HG03469 (cell line): ENCODE measurements at regions not wholly inside any gene's neighbourhood (a gene's known extent, or its start where the extent isn't known, plus 50 kb on each side); places are given as distances from the start of the nearest gene placed in this dataset.
"Not testable (repeated sequence)": the region's sequence is repeated elsewhere in the genome, so short reads cannot be mapped to it uniquely, and the experiment has no call there.

ENCODE experiments used
- ATAC-seq: cut with Tn5 transposase; IDR thresholded peaks from one replicate; pipeline ENCODE4 v1.9.1; 2021; ENCODE audit warnings: mild to moderate bottlenecking, moderate library complexity, moderate number of reproducible peaks; ENCODE audit not compliant: unreplicated experiment

DNA sequence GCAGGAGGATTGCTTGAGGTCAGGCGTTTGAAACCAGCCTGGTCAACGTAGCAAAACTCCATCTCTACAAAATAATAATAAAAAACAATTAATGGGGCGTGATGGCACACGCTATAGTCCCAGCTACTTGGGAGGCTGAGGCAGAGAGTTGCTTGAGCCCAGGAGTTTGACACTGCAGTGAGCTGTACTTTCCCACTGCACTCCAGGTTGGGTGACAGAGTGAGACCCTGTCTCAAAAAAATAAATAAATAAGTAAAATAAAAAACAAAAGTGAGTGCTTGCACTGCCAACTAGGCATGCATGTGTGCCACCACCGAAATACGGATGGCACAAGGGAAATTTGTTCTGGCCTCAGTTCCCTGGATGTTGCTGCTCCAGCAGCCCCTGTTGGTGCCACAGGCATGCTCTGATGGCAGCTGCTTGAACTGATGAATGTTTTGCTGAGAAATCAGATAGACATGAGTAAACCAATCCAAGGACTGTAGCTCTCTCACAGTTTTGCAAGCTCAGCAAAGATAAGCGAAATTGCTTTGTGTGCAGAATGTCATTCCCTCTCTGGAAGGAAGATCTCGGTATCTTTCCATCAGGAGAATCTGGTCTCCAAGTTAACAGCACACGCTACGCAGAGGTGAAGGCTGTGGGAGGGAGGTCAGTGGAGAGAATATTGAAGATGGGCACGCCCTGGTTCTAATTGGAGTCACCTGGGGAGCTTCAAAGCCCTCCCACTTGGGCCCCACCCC, 188.0 kb upstream of the SLC24A3 start:
- ATAC-seq, result no peak

DNA sequence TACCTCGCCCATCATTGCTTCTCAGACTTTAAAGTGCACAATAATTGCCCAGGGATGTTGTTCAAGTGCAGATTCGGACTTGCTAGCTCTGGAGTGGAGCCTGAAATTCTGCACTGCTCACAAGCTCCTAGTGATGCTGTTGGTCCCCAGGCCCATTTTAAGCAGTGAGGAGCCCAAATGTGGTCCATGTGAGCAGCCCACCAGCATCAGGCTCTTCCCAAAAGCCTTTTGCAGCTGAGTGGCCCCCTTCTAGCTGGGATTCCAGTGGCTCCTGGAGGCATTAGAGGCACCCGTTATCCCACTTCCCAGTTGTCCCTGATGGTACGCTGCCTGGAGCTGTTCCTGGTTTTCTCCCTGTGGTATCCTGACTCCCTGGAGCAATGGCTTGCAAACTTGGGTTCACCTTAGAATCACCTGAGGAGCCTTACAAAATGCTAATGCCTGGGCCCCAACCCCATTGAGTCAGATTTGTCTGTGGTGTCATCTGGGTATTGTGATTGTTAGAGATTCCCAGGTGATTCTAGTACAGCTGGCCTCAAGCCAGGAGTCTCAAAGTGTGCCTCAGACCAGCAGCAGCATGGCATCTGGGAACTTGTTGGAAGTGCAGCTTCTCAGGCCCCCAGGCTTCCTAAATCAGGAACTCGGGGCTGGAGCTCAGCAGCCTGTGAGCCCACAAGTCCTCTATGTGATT, 186.9 kb upstream of the SLC24A3 start:
- ATAC-seq, result peak; percentile 16

DNA sequence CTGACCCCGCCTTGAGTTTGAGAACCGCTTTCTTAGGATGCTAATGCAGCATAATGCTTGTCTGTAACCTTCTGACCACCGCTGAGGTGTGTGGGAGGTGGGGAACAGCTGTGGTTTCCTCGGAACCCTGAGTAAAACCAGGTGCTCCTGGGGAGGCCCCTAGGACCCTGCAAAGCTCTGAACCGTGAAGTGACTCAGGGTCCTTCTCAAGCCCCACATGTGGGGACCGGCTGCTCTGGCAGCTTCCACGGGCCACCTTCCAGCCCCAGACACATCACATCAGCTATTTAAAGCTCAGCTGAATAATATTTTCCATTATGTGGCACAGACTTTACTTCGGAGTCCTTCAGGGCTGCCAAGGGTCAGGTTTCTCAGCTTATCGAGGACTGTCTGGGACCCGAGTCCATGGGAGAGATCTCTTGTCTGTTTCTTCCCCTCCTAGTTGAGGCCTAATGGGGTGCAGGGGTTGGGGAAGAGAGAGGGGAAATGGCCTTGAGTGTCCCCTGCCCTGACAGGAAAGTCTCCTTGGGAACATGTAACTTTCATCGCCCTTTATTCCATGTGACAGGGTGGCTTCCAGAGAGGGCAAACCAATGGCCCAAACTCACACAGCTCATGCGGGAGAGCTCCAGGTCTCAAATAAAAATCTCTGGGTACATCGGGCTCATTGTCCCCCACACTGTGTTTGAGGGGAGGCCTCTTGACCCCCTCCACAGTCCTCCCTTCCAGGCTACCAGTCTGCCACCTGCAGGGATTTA, 186.1 kb upstream of the SLC24A3 start:
- ATAC-seq, result peak; percentile 55

DNA sequence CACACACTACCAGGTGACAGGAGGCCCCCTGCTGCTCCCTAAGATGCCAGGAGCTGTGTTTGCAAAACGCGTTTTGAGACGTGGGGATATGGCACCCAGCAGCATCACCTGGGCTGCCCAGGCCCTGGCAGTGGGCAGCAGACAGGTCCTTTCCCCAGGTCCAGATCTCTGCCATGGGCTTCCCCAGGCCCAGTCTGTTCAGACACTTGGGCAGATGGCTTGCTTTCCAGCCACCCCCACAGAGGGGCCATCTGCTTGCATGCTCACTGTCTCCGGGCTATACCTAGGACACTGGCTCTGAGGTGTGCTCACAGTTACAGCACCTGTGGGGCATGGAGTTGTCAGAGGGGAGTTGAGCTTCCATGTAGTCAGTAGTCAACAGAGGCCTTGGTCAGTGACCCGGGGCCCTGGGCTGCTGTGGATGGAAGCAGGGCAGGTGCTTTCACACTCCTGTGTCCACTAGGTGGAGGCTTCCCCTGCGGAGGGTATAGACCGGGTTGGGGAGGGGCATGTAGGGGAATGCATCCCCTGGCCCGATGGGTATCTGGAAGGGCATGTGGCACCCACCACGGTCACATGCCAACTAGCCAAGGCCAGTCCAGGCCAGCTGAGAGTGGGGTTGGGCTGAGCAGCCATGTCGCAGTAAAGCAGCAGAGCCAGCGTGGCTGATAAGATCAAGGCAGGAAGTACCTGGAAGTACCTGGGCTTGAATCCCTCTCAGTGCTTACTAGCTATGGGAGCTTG, 185.4 kb upstream of the SLC24A3 start:
- ATAC-seq, result no peak

DNA sequence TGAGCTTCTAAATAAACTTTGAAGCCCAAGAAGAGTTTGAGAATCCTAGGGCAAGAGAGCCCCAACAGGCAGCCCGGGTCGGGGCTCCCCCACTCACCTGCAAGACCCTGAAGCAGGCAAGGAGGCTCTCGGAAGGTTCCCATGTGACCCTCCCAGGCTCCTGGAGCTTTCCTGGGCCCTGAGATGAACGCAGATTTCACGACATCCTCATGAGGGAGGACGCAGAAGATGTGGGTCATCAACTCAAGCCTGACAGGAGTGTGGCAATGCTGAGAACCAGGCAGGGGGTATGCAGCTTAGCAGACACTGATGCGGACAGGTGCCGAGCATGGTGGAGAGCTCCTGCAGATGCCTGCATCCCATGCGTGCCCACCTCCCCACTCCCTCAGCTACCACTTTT, 184.5 kb upstream of the SLC24A3 start:
- ATAC-seq, result no peak

DNA sequence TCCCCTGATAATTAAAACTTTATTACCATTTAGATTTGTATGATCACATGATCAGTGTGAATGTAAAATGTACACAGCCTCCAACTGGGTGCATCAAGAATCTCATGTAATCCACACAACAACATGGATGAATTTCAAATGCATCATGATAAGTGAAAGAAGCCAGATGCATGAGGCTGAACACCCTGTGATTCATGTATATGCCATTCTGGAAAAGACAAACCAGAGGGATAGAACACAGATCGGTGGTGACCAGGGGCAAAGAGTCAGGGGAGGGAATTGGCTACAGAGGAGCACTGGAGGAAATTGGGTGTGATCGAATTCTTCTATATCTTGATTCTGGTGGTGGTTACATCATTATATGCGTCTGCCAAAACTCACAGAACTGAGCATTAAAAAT, 170.7 kb upstream of the SLC24A3 start:
- ATAC-seq, result no peak

DNA sequence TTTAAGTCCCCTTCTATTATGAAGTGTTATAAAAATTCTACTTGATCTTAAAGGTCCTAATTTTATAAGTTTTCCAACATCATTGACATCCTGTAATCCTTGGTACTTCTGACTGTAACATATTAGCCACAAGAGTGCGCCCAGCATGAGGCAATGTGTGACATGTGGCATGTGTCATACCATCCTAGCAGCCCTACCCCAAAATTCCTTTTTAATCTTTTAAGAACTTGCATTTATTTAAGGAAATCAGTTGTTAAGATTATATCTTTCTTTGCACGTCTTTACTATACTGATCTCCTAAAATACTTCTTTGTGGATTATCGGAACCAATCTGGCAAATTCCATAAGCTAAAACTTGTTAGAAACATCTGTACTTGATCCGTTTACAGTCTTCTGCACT, 167.1 kb upstream of the SLC24A3 start:
- ATAC-seq, result no peak

DNA sequence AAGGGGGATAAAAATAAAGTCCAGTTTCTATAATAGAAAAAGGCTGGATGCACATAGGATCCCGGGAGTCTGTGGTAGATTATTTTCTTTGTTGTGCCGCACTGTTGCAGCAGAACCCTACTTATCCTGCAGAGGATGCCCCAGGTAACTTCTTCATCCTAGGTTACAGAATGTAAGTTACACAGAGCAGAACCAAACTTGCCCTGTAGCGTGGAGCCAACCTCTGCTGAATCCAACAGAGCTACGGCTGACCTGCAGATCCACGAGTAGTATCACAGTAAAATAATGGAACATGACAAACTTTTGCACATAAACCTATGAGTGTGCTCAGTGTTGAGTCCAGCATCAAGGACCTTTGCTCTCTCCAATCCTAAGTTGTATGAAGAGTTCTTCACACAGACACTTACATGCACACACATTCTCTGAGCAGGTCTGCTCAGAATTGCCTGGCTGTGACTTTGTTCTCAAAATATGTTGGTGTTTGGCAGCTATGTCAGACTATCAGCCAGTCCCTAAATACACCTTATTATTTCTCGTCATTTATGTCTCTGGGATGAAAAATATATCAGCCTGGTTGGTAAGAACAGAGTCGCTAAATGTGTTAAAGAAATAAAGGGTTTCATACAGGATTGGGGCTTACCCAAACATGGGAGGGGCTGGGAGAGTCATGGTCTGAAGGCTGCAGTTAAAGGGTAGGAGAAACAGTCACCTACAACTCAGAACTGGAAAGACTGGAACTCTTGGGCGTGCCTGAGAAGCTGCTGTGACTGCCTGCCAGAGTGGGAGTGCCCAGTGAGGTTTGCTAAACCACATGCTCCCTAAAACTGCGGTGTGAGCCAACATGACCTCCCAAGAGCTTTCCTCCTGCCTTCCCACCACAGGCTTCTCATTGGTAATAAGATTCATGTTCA, 165.1 kb upstream of the SLC24A3 start:
- no peak for ATAC-seq

DNA sequence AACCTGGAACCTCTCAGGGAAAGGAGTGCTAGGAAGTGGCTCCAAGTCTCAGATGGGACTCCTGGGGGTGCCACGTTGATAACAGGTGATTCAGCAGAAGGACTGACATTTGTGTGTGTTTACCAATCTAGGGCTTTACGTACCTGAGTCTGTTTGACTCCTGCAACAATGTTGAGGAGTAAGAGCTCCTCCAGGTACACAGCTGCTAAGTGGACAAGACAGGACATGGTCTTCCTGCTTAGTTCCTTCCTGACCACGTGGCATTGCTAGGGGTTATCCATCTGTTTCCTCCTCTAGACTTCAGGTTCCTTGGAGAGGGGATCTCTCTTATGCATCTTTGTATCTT, 164.5 kb upstream of the SLC24A3 start:
- ATAC-seq, result no peak

DNA sequence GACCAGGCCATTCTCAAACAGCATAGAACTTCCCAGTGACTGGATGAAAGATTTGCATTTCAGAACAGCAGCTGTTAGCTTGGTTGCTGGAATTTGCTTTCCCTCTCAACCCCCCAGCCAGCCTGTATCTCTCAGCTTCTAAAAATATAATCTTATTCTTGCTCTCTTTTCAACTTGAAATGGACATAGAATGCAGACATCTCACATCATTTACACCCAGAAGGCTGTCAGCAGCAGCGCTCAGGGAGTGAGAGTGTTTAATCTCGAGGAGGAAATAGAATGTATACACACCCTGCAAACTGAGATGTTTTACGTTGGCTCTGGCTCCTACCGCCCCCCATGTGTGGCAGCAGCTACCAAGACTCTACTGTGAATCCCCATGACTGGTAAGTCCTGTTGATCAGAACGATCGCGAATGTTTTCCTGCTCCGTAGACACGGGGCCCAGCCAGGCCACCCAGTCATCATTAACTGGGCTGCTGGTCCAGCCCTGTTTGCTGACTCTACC, 163.4 kb upstream of the SLC24A3 start:
- ATAC-seq, result no peak

DNA sequence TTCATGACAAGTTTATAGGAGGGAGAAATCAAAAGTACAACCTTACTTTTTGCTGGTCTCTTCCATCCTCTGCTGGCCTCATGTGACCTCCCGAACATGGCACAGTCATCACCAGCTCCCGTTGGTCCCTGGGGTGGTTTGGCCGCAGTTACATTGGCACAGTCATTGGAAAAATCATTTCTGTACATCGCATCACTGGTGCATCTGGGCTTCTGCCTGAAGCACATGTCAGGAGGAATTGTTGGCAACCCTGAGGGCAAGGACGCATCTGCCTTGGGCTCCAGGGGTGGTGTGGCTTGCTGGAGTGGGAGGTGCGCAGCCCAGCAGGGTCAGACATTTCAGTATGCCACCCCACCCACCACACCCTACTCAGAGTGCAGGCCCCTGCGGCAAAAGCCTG, 162.9 kb upstream of the SLC24A3 start:
- no peak for ATAC-seq

DNA sequence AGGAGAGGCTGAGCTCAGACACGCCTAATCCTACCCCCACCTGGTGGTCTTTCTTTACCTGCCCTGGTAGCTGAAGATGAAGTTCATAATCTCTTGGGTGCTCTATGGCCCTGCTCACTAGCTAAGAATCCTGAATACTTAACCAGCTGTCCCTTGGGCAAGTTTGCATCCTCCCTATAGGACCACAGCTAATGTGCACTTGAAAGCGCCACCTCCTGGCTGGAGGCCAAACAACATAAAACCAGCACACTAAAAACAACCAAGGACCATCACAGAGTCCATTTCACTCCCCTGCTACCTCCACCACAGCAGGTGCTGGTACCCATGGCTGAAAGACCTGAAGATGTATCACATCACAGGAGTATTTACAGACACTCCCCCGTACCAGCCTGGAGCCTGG, 155.5 kb upstream of the SLC24A3 start:
- ATAC-seq, result no peak

DNA sequence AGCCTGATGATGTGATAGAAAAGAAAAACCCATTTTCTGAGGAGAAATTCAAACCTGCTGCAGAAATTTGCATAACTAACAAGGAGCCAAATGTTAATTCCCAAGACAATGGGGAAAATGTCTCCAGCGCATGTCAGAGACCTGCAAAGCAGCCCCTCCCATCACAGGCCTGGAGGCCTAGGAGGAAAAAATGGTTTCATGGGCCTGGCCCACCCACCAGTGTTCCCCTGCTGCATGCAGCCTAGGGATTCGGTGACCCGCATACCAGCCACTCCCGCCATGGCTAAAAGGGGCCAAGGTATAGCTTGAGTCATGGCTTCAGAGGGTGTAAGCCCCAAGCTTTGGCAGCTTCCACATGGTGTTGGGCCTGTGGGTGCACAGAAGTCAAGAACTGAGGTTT, 147.7 kb upstream of the SLC24A3 start:
- ATAC-seq, result not testable (repeated sequence)

DNA sequence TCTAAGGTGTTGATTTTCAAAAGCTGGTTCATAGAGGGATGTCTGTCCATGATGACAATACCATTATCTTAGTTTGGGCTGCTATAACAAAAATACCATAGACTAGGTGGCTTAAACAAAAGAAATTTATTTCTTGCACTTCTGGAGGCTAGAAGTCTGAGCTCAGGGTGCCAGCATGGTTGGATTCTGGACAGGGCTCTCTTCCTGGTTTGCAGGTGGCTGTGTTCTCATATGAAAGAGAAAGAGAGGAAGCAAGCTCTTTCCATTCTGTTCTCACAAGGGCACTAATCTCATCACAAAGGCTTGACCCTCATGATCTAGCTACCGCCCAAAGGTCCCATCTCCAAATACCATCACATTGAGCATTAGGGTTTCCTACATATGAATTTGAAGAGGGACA, 144.5 kb upstream of the SLC24A3 start:
- ATAC-seq, result no peak

DNA sequence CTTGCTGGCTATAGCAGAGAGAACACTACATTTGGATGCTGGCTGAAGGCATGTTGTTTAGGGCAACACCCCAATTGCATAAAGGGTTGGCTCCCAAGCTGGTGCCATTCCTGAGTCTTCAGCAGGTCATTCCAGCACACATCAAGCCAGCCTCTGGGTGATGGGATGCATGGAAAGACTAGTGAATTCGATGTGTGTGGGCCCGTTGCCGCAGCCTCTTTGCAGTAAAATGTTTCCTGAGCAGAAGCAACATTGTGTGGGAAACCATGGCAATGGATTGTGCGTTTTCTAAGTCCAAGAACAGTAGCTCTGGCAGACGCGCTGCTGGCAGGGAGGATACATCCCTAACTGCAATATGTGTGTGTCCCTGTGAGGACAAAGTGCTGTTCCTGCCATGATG, 142.4 kb upstream of the SLC24A3 start:
- ATAC-seq, result no peak

DNA sequence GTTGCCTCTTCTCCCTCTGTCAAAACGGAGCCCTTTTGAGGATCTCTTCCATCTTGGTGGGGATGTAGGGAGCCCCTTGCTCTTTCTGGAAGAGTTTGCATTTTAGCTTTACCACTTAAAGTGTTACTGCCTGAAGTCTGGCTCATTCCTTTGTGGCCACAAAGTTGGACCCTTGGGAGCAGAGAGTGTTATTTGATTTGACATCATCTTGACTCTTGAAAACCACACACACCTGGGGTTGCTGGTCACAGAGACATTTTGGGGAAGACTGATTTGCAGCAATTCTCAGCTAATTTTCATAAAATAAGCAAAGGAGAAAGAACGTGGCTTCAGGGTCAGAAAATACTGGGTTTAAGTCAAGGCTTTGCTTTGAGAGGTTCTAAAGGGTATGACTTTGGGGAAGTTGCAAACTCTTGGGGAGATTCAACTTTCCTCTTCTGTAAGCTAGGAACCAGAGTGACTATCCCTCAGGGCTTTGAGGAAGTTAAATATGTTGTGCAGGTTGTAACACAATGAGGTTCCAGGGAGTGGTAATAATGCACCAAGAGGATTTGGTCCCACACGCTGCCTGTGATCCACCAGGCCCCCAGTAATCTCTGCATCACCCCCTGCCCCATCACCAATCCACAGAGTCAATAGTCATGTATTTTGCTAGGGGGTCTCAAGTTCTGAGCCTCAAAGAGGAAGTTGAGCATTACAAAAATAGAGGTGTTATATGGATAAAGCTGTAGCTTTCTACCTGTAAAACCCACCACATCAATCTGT, 141.6 kb upstream of the SLC24A3 start:
- ATAC-seq, result no peak

DNA sequence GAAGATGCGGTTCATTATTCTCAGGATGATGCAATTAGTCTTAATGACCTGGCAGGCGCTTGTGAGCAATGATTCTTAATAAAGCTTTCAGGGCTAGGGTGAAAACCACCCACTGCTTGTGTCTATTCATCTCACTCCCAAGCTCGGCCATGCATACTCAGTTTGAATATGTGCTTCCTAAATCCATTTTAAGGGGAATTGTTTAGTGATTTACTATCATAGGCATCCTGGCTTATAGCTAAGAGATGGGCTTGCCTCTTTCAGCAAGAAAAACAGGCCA, 141.1 kb upstream of the SLC24A3 start:
- no peak for ATAC-seq

DNA sequence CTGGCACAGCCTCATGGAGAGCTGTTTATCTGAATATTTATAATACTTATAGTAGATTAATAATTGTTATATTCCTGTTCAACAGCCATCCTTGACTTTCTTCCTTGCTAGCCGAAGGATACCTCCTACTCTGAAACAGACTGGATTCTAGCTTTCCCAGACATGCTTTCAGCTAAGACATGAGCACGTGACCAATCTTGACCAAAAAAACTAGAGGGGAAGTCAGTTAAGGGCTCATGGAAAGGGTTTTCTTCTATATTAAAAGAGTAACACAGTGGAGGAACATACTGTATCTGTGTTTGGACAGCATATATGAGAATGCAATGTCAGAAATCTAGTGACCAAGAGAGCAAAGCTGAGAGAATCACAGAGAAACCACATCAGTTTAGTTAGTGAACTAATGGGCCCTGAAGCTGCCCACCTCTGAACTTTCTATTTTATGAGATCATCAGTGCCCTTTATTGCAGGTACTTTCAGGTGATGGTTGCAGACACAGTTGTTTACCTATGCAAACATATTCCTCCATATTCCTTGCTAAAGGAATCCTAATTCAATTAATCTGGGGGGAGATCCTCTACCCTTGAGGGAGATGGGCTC, 140.4 kb upstream of the SLC24A3 start:
- no peak for ATAC-seq

DNA sequence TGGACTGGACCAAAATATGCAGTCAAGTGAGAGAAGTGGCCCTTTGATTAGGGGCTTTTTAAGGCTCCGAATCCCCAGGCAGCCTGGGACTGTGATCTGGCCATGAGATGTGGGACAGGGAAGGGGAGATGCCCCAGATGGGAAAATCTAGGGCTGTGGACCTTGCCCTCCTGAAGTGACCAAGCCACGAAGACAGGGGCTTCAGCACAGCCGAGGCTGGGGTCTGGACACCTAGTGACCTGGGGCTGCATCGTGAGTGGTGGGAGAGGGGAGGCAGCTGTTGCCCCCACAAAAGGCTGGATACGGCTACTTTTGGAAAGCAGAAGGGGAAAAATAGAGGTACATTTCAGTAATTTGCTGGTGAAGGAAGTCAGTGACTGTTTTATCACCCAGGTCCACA, 139.5 kb upstream of the SLC24A3 start:
- no peak for ATAC-seq
